ENCODE measurements at regions not wholly inside any gene's neighbourhood (a gene's known extent, or its start where the extent isn't known, plus 50 kb on each side); places are given as distances from the start of the nearest gene placed in this dataset.

DNA sequence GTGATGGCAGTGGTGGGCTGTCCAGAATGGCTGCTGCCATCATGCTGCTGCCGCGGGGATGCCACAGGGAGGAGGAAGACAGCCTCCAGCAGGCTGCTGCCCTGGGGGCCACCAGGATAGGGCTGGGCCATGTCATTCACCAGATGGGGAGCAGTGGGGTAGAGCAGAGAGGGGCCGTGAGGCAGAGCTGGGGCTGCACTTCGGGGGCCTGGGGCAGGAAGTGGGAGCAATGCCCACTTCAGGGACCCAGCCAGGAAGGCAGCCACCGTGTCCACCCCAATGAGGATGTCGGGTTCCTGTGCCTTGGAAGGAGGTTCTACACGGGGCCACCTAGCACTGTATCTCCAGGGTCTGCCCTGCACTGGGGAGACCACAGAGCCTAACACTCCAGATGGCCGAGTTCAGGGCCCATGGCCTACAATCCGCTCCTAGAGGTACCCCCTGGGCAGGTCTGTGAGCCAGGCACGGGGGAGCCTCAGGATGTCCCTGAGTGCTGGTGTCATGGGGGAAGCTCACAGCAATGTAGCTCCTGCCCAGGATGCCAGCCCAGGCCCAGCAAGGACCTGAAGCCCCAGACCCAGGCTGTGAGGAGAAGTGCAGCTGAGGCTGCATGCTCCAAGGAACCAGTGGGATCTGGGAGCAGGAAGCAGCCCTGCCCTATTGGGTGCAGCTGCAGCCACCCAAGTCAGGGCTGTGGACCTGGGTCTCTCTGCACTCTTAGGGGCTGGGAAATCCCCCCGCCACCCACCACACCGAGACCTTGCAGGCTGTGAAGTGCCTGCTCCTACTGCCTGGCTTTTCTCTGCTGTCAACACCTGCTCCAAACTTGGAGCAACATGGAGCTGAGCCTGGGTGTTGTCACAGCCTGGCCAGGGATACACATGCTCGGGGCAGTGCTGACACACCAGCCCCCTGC lies 140.3 kb downstream of the PDHA2 start:
- no peaks in the 10 kb centered on the region for H3K27me3 ChIP-seq
- in situ Hi-C loops (cut with MboI; ENCODE audit: low sequenced_read_pairs in 4 of 4): no loop called here
- DNase-seq (no peak), ATAC-seq (no peak)
- H3K4me3 ChIP-seq: no peak overlapping the region
- H3K27ac ChIP-seq: no peak overlapping the region
- no peaks in the 10 kb centered on the region for H3K36me3 ChIP-seq
- intact Hi-C loops (cut with DNase I; ENCODE audit: low total_unique reads): no loop called here
- TF ChIP-seq, protein P1, sequence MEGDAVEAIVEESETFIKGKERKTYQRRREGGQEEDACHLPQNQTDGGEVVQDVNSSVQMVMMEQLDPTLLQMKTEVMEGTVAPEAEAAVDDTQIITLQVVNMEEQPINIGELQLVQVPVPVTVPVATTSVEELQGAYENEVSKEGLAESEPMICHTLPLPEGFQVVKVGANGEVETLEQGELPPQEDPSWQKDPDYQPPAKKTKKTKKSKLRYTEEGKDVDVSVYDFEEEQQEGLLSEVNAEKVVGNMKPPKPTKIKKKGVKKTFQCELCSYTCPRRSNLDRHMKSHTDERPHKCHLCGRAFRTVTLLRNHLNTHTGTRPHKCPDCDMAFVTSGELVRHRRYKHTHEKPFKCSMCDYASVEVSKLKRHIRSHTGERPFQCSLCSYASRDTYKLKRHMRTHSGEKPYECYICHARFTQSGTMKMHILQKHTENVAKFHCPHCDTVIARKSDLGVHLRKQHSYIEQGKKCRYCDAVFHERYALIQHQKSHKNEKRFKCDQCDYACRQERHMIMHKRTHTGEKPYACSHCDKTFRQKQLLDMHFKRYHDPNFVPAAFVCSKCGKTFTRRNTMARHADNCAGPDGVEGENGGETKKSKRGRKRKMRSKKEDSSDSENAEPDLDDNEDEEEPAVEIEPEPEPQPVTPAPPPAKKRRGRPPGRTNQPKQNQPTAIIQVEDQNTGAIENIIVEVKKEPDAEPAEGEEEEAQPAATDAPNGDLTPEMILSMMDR (IDR thresholded peaks at IDR 0.05 in 4 of 5, conservative IDR thresholded peaks at IDR 0.05 in 1 of 5): no peak
- no peak for TF ChIP-seq POLR2A (IDR thresholded peaks at IDR 0.05)
- H3K4me1 ChIP-seq: no peaks in the 10 kb centered on the region
- H3K9me3 ChIP-seq: no peaks in the 10 kb centered on the region

DNA sequence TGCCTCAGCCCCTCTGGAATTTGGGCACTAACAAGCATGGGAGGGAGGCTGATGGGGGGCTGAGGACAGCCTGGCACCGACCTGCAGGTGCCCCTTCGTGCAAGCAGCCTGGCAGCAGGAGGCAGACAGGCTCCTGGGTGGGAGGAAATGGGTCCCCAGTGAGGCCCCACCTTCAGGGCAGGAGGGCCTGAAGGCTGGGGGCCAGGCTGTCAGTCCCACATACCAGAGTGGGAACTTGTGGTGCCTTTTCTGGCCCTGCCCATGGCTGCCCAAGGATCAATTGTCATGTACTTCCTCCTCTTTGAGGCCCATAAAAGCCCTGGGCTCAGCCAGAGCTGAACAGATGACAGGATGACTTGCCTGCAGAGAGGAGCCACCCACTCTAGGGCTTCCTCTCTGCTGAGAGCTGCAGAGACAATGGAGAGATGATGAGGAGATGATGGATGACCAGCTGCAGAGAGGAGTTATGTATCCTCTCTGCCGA lies 141.0 kb downstream of the PDHA2 start:
- in situ Hi-C loops (cut with MboI; ENCODE audit: low sequenced_read_pairs in 4 of 4): no loop called here
- intact Hi-C loops (cut with DNase I; ENCODE audit: low total_unique reads): no loop called here
- H3K36me3 ChIP-seq: no peaks in the 10 kb centered on the region
- H3K4me1 ChIP-seq: no peaks in the 10 kb centered on the region
- H3K27me3 ChIP-seq: no peaks in the 10 kb centered on the region
- no peak overlapping the region for H3K27ac ChIP-seq
- ATAC-seq (no peak), DNase-seq (no peak)
- H3K4me3 ChIP-seq: no peak overlapping the region
- TF ChIP-seq POLR2A (IDR thresholded peaks at IDR 0.05): no peak
- TF ChIP-seq, protein P1 (IDR thresholded peaks at IDR 0.05 in 4 of 5, conservative IDR thresholded peaks at IDR 0.05 in 1 of 5): no peak
- no peaks in the 10 kb centered on the region for H3K9me3 ChIP-seq

DNA sequence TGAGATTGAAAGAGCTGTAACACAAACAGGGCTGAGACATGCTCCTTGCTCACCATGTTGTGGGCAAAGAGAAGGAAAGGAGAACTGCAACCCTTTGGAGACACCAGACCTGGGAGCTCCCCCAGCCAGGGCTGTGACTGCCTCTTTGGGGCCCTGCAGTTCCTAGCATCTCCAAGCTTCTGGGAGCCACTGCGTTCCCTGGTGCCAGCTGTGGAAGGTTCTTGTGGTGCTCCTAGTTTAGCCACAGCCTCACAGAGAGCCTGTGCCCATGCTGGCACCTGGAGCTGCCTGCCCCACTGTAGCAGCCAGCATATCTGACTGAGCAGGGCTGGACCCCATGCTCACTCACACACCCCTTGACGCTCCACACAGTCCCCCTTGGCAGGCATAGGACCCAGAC lies 141.7 kb downstream of the PDHA2 start:
- Histone ChIP-seq H3K27ac (no peak overlapping the region), H3K4me1 (no peaks in the 10 kb centered on the region), H3K36me3 (no peaks in the 10 kb centered on the region), H3K27me3 (no peaks in the 10 kb centered on the region), H3K4me3 (no peak overlapping the region), H3K9me3 (no peaks in the 10 kb centered on the region)
- intact Hi-C loops (cut with DNase I; ENCODE audit: low total_unique reads) (no loop called here), in situ Hi-C loops (cut with MboI; ENCODE audit: low sequenced_read_pairs in 4 of 4) (no loop called here)
- TF ChIP-seq POLR2A (IDR thresholded peaks at IDR 0.05): no peak
- TF ChIP-seq, protein P1 (IDR thresholded peaks at IDR 0.05 in 4 of 5, conservative IDR thresholded peaks at IDR 0.05 in 1 of 5): no peak
- ATAC-seq (no peak), DNase-seq (no peak)

DNA sequence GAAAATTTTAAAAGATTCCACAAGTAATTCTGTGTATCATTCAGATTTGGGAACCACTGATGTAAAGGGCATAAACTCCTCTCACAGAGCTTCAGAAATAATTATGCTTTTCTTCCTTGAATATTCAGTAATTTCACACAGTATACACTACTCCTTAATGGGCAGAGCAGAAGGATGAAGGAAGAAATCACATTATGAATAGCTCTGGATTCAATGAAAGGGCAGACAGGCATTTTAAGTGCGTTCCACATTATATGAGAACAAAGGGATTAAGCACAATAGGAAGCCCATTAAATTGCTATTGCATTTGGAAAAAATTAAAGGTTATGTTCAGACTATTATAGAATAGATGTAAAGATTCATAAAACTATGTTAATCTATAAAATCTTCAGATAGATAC lies 142.6 kb downstream of the PDHA2 start:
- Histone ChIP-seq H3K27ac (no peak overlapping the region), H3K9me3 (no peaks in the 10 kb centered on the region), H3K36me3 (no peaks in the 10 kb centered on the region), H3K4me3 (no peak overlapping the region), H3K27me3 (no peaks in the 10 kb centered on the region), H3K4me1 (no peaks in the 10 kb centered on the region)
- no peak for TF ChIP-seq POLR2A (IDR thresholded peaks at IDR 0.05)
- TF ChIP-seq, protein P1 (IDR thresholded peaks at IDR 0.05 in 4 of 5, conservative IDR thresholded peaks at IDR 0.05 in 1 of 5): no peak
- no peak for DNase-seq
- intact Hi-C loops (cut with DNase I; ENCODE audit: low total_unique reads) (no loop called here), in situ Hi-C loops (cut with MboI; ENCODE audit: low sequenced_read_pairs in 4 of 4) (no loop called here)
- no peak for ATAC-seq
